HCT116 (cell line): ENCODE measurements at regions not wholly inside any gene's neighbourhood (a gene's known extent, or its start where the extent isn't known, plus 50 kb on each side); places are given as distances from the start of the nearest gene placed in this dataset.
"Not testable (repeated sequence)": the region's sequence is repeated elsewhere in the genome, so short reads cannot be mapped to it uniquely, and the experiment has no call there.

Experiments used
- ATAC-seq: fragments of 200-7000 bp; cut with Tn5 transposase; 2 replicates; pipeline ENCODE4 v1.9.1; 2020; ENCODE audit warnings: mild to moderate bottlenecking, moderate library complexity
- BruUV-seq: library from RNA; stranded (reverse); fragments of 400-500 nt; replicated peaks from 2 replicates; lab custom pipeline; 2021; lab: Mats Ljungman, UMichigan
- CTCF ChIA-PET: fragments of 300-600 bp; sonication (Branson Sonifier 250); formaldehyde crosslinking; loops from one replicate; lab custom pipeline; 2021; ENCODE audit warnings: antibody characterized with exemption; lab: Charles Lee
- POLR2A ChIA-PET: fragments of 300-600, 350-600 bp; sonication (Branson Sonifier 250); formaldehyde crosslinking; loops from one replicate; lab custom pipeline; 2021; ENCODE audit warnings: antibody characterized with exemption; lab: Charles Lee
- RAD21 ChIA-PET, 2 experiments: fragments of 300-600 bp; sonication (Branson Sonifier 250); formaldehyde crosslinking; loops; one replicate each; lab custom pipeline; 2023; ENCODE audit warnings: low total read pairs in 2 of 2; ENCODE audit not compliant: uncharacterized antibody in 2 of 2, unreplicated experiment in 2 of 2, low non-redundant PET in 1 of 2; lab: Charles Lee
- DNase-seq: peaks from one replicate; pipeline ENCODE4 v3.0.0-alpha.2; 2010; ENCODE audit warnings: low read depth, low spot score
- H2AFZ ChIP-seq: fragments of 200-600 bp; shearing (Covaris generic), sonication (generic); 2 replicates; pipeline ENCODE4 v1.6.1; 2017; ENCODE audit warnings: low read depth, mixed run types, mixed read lengths, antibody characterized with exemption, low read length; ENCODE audit not compliant: poor library complexity, severe bottlenecking
- H3K27ac ChIP-seq: 2 replicates; pipeline ENCODE4 v1.5.1; 2012; ENCODE audit warnings: low read depth, low read length
- H3K27me3 ChIP-seq: fragments of 200-600 bp; sonication (generic); 2 replicates; pipeline ENCODE4 v1.6.1; 2016; ENCODE audit warnings: mixed run types, low read length, mixed read lengths; ENCODE audit not compliant: insufficient read depth
- H3K36me3 ChIP-seq, 2 experiments: fragments of 200-500 bp in 1 of 2; fragments of 200-600 bp in 1 of 2; sonication (Bioruptor generic) in 1 of 2; sonication (generic) in 1 of 2; 2 replicates each; pipeline versions ENCODE4 v1.5.1 to v1.6.1; 2014 to 2016; ENCODE audit warnings: low read length in 2 of 2, inconsistent platforms in 1 of 2, mixed read lengths in 1 of 2, mixed run types in 1 of 2; ENCODE audit not compliant: insufficient read depth in 2 of 2, control insufficient read depth in 1 of 2
- H3K4me1 ChIP-seq, 2 experiments: fragments of 200-600 bp in 1 of 2; sonication (generic) in 1 of 2; 2 replicates each; pipeline versions ENCODE4 v1.5.1 to v1.6.1; 2012 to 2017; ENCODE audit warnings: low read length in 2 of 2, inconsistent platforms in 1 of 2, mild to moderate bottlenecking in 1 of 2, mixed read lengths in 1 of 2, mixed run types in 1 of 2, moderate library complexity in 1 of 2; ENCODE audit not compliant: insufficient read depth in 2 of 2, control insufficient read depth in 1 of 2
- H3K4me2 ChIP-seq: fragments of 200-600 bp; sonication (generic); 2 replicates; pipeline ENCODE4 v1.6.1; 2017; ENCODE audit warnings: mixed run types, low read length, mixed read lengths
- H3K4me3 ChIP-seq, 2 experiments: fragments of 200-600 bp in 1 of 2; sonication (generic) in 1 of 2; replicated peaks in 1 of 2; 2 replicates each; pipeline ENCODE4 v1.5.1; 2011 to 2016; ENCODE audit warnings: low read length in 2 of 2, control low read depth in 1 of 2, low read depth in 1 of 2, mild to moderate bottlenecking in 1 of 2, mixed read lengths in 1 of 2, mixed run types in 1 of 2
- H3K79me2 ChIP-seq: fragments of 200-600 bp; sonication (generic); 2 replicates; pipeline ENCODE4 v1.6.1; 2017; ENCODE audit warnings: mild to moderate bottlenecking, mixed run types, low read length, moderate library complexity, mixed read lengths; ENCODE audit not compliant: insufficient read depth
- H3K9ac ChIP-seq: fragments of 200-600 bp; sonication (generic); 2 replicates; pipeline ENCODE4 v1.6.1; 2016; ENCODE audit warnings: low read length, mixed read lengths
- H3K9me2 ChIP-seq: fragments of 200-600 bp; sonication (generic), shearing (Covaris generic); 2 replicates; pipeline ENCODE4 v1.6.1; 2017; ENCODE audit warnings: mixed run types, mild to moderate bottlenecking, moderate library complexity; ENCODE audit not compliant: insufficient read depth
- H3K9me3 ChIP-seq, 2 experiments: fragments of 200-500 bp in 1 of 2; fragments of 200-600 bp in 1 of 2; sonication (Bioruptor generic) in 1 of 2; sonication (generic) in 1 of 2; 2 replicates each; pipeline ENCODE4 v1.6.1; 2014 to 2017; ENCODE audit warnings: low read length in 2 of 2, mixed read lengths in 2 of 2, inconsistent platforms in 1 of 2, low read depth in 1 of 2, mild to moderate bottlenecking in 1 of 2, mixed run types in 1 of 2, moderate library complexity in 1 of 2; ENCODE audit not compliant: control insufficient read depth in 1 of 2, insufficient read depth in 1 of 2
- H4K20me1 ChIP-seq: fragments of 200-600 bp; sonication (generic), shearing (Covaris generic); 2 replicates; pipeline ENCODE4 v1.6.1; 2017; ENCODE audit warnings: mixed run types, mild to moderate bottlenecking, moderate library complexity; ENCODE audit not compliant: insufficient read depth
- CEBPB ChIP-seq: IDR thresholded peaks from 2 replicates; pipeline ENCODE4 v1.6.1; 2012; ENCODE audit warnings: low read depth
- FOSL1 ChIP-seq: IDR thresholded peaks from 2 replicates; pipeline ENCODE4 v1.6.1; 2012; ENCODE audit warnings: low read depth
- RAD21 ChIP-seq: IDR thresholded peaks from 2 replicates; pipeline ENCODE4 v1.6.1; 2012; ENCODE audit warnings: low read depth, mild to moderate bottlenecking
- intact Hi-C: fragments of 100-400 bp; cut with micrococcal nuclease; formaldehyde crosslinking; loops from 2 replicates; pipeline ENCODE4 v1.10.0; 2022
- TF ChIP-seq, protein P1 (sequence below): IDR thresholded peaks from 2 replicates; pipeline ENCODE4 v1.6.1; 2012
- TF ChIP-seq, protein P2 (sequence below): IDR thresholded peaks from 2 replicates; pipeline ENCODE4 v1.6.1; 2012

DNA sequence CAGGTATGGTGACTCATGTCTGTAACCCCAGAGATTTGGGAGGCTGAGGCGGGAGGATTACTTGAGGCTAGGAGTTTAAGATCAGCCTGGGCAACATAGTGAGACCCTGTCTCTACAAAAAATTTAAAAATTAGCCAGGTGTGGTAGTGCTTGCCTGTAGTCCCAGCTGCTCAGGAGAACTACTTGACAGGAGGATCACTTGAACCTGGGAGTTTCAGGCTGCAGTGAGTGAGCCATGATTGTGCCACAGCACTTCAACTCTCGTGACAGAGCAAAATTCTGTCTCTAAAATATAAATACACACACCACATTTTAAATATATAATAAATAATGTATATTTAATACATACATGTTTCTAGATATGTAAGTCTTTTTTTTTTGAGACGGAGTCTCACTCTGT lies 53.5 kb upstream of the TEX264 start:
- Histone ChIP-seq H3K4me1 (no peaks in the 10 kb centered on the region; a peak in 1 of 4 replicates), H3K79me2 (peaks cover 63% of the 10 kb centered on the region), H4K20me1 (no peaks in the 10 kb centered on the region; the same call in none of the 2 replicates), H3K9me3 (no peaks in the 10 kb centered on the region), H3K27me3 (no peaks in the 10 kb centered on the region), H3K4me2 (no peak overlapping the region), H3K4me3 (no peak overlapping the region), H3K36me3 (no peaks in the 10 kb centered on the region), H3K9ac (no peak overlapping the region), H2AFZ (no peak overlapping the region), H3K9me2 (no peaks in the 10 kb centered on the region), H3K27ac (no peak overlapping the region)
- ATAC-seq (no peak), DNase-seq (no peak)
- intact Hi-C loops = no loop called here
- ChIA-PET POLR2A (no interaction called here), CTCF (no interaction called here)
- TF ChIP-seq, protein P1, sequence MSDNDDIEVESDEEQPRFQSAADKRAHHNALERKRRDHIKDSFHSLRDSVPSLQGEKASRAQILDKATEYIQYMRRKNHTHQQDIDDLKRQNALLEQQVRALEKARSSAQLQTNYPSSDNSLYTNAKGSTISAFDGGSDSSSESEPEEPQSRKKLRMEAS = no peak
- no peak for TF ChIP-seq FOSL1
- TF ChIP-seq, all 23 proteins: peak for 0
- no TSS peak for BruUV-seq
- RAD21 ChIA-PET = no interaction called here

DNA sequence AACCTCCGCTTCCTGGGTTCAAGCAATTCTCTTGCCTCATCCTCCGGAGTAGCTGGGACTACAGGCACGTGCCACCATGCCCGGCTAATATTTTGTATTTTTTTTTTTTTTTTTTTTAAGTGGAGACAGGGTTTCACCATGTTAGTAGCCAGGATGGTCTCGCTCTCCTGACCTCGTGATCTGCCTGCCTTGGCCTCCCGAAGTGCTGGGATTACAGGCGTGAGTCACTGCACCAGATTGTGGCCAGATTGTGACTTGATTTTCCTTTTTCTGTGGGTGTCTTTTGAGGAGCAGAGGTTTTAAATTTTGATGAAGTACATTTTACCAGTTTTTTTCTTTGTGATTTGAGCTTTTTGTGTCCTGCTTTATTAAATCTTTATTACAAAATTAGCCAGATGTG lies 53.0 kb upstream of the TEX264 start:
- H3K4me3 ChIP-seq, H3K9me3 ChIP-seq, H3K36me3 ChIP-seq, H3K9me2 ChIP-seq, RAD21 ChIA-PET, H2AFZ ChIP-seq, BruUV-seq, H3K4me1 ChIP-seq, H4K20me1 ChIP-seq, H3K27ac ChIP-seq, H3K27me3 ChIP-seq, DNase-seq, CTCF ChIA-PET, H3K4me2 ChIP-seq, POLR2A ChIA-PET, intact Hi-C loops, ATAC-seq, H3K9ac ChIP-seq: not testable (repeated sequence)
- H3K79me2 ChIP-seq = peaks cover 59% of the 10 kb centered on the region

DNA sequence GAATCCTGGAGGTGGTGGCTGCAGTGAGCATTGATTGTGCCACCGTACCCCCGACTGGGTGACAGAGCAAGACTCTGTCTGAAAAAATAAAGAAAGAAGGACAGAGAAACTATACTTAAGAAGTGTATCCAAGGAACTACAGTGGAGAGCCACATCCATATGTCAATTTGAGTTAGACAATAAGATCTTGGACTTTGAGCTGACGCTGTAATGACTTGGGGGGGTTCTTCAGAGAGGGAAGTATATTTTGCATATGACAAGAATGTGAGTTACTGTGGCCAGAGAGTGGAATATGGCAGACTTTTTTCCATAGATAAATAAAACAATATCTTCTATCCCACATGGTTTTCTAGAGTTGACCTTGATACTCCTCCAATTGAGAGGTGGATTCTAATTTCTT lies 52.6 kb upstream of the TEX264 start:
- CTCF ChIA-PET = no interaction called here
- no peaks in the 10 kb centered on the region; the same call in none of the 2 replicates for H4K20me1 ChIP-seq
- no peak overlapping the region for H2AFZ ChIP-seq
- H3K9ac ChIP-seq = no peak overlapping the region
- TF ChIP-seq, protein P2, sequence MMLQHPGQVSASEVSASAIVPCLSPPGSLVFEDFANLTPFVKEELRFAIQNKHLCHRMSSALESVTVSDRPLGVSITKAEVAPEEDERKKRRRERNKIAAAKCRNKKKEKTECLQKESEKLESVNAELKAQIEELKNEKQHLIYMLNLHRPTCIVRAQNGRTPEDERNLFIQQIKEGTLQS = no peak
- no peak for TF ChIP-seq RAD21
- TF ChIP-seq CEBPB = no peak
- no peak overlapping the region for H3K4me3 ChIP-seq
- intact Hi-C loops = no loop called here
- ATAC-seq (no peak), DNase-seq (no peak)
- no peaks in the 10 kb centered on the region for H3K27me3 ChIP-seq
- H3K79me2 ChIP-seq = peaks cover 55% of the 10 kb centered on the region
- no peaks in the 10 kb centered on the region for H3K9me2 ChIP-seq
- POLR2A ChIA-PET = no interaction called here
- H3K27ac ChIP-seq = no peak overlapping the region
- H3K36me3 ChIP-seq = no peaks in the 10 kb centered on the region
- no peaks in the 10 kb centered on the region; a peak in 1 of 4 replicates for H3K4me1 ChIP-seq
- H3K9me3 ChIP-seq = no peaks in the 10 kb centered on the region
- RAD21 ChIA-PET = no interaction called here
- H3K4me2 ChIP-seq = no peak overlapping the region
- no TSS peak for BruUV-seq
